A549 (cell line): ENCODE measurements at regions not wholly inside any gene's neighbourhood (a gene's known extent, or its start where the extent isn't known, plus 50 kb on each side); places are given as distances from the start of the nearest gene placed in this dataset.

ENCODE experiments used
- ATAC-seq, 2 experiments: fragments of 200-7000 bp in 1 of 2; fragments of >200 bp in 1 of 2; cut with Nextera tagmentation in 1 of 2; cut with Tn5 transposase in 1 of 2; 3 replicates each; pipeline versions ENCODE4 v1.8.0 to v1.9.1; 2018 to 2020; ENCODE audit warnings: mild to moderate bottlenecking in 1 of 2, moderate library complexity in 1 of 2
- CTCF ChIA-PET: fragments of 300-600 bp; sonication (Branson Sonifier 250); formaldehyde crosslinking; extraction: SDS; loops from one replicate; lab custom pipeline; 2021; ENCODE audit warnings: antibody characterized with exemption, inconsistent platforms; lab: Yijun Ruan, JAX
- POLR2A ChIA-PET: fragments of 350-600 bp; formaldehyde crosslinking; extraction: SDS; loops from one replicate; lab custom pipeline; 2021; ENCODE audit warnings: antibody characterized with exemption, inconsistent platforms; lab: Yijun Ruan, JAX
- DNase-seq, 2 experiments: peaks; one replicate each; pipeline versions ENCODE4 v3.0.0 to v3.0.0-alpha.2; 2011 to 2016; ENCODE audit warnings: low read depth in 1 of 2, low spot score in 1 of 2
- FAIRE-seq: peaks from 2 replicates; lab custom pipeline; 2011; peaks lifted over from hg19 to GRCh38; lab: Jason Lieb, UNC
- H3K27ac ChIP-seq, 2 experiments: fragments of >200 bp; sonication (Bioruptor Twin); formaldehyde crosslinking; 3 replicates each; pipeline ENCODE4 v1.5.1; 2016 to 2017
- H3K4me1 ChIP-seq: fragments of >200 bp; sonication (Bioruptor Twin); formaldehyde crosslinking; 3 replicates; pipeline ENCODE4 v1.6.1; 2016
- H3K4me2 ChIP-seq: fragments of >200 bp; sonication (Bioruptor Twin); formaldehyde crosslinking; 3 replicates; pipeline ENCODE4 v1.6.1; 2016
- H3K4me3 ChIP-seq: fragments of >200 bp; sonication (Bioruptor Twin); formaldehyde crosslinking; 3 replicates; pipeline ENCODE4 v1.5.1; 2016
- H3K9me3 ChIP-seq: fragments of >200 bp; sonication (Bioruptor Twin); formaldehyde crosslinking; 3 replicates; pipeline ENCODE4 v1.6.1; 2016
- ATOH8 ChIP-seq: fragments of 250-450 bp; sonication (Bioruptor Pico); IDR thresholded peaks from 2 replicates; pipeline ENCODE4 v1.5.0; 2020; ENCODE audit warnings: low read depth, mild to moderate bottlenecking, moderate library complexity
- BCL3 ChIP-seq: fragments of >200 bp; sonication (Bioruptor Twin); formaldehyde crosslinking; IDR thresholded peaks from 3 replicates; pipeline ENCODE4 v1.6.1; 2016
- CBX8 ChIP-seq: fragments of 200-600 bp; sonication (generic); IDR thresholded peaks from 2 replicates; pipeline ENCODE4 v1.6.1; 2016
- E2F6 ChIP-seq: IDR thresholded peaks from 2 replicates; pipeline ENCODE4 v1.6.1; 2012; ENCODE audit warnings: low read depth, borderline replicate concordance
- ELK1 ChIP-seq: fragments of 150-350 bp; IDR thresholded peaks from 2 replicates; pipeline ENCODE4 v1.6.1; 2014; ENCODE audit warnings: low read depth, mild to moderate bottlenecking, low read length
- EP300 ChIP-seq, 2 experiments: fragments of >200 bp; sonication (Bioruptor Twin); formaldehyde crosslinking; IDR thresholded peaks; 2 replicates in 1 of 2; 3 replicates in 1 of 2; pipeline ENCODE4 v1.6.1; 2016 to 2017
- ESRRA ChIP-seq: fragments of 150-350 bp; IDR thresholded peaks from 2 replicates; pipeline ENCODE4 v1.6.1; 2014; ENCODE audit warnings: mild to moderate bottlenecking, low read length, borderline replicate concordance
- FOSB ChIP-seq: fragments of 250-450 bp; sonication (Bioruptor Pico); IDR thresholded peaks from 2 replicates; pipeline ENCODE4 v1.5.0; 2020; ENCODE audit warnings: mild to moderate bottlenecking, moderate library complexity
- HDAC2 ChIP-seq: fragments of 200-600 bp; sonication (generic); IDR thresholded peaks from 2 replicates; pipeline ENCODE4 v1.6.1; 2016
- MAFK ChIP-seq: fragments of 450-650 bp; IDR thresholded peaks from 2 replicates; pipeline ENCODE4 v1.6.1; 2014; ENCODE audit not compliant: partially characterized antibody
- MAZ ChIP-seq: fragments of 150-350 bp; IDR thresholded peaks from 2 replicates; pipeline ENCODE4 v1.6.1; 2014; ENCODE audit warnings: antibody characterized with exemption, low read depth, low read length, borderline replicate concordance
- NPAS2 ChIP-seq: fragments of 250-450 bp; sonication (Bioruptor Pico); IDR thresholded peaks from 2 replicates; pipeline ENCODE4 v1.8.0; 2022; ENCODE audit warnings: mild to moderate bottlenecking, moderate library complexity, borderline replicate concordance
- NR3C1 ChIP-seq: fragments of >200 bp; sonication (Bioruptor Twin); formaldehyde crosslinking; IDR thresholded peaks from 3 replicates; pipeline ENCODE4 v1.6.1; 2017
- PHF8 ChIP-seq: fragments of 200-600 bp; sonication (generic); IDR thresholded peaks from 2 replicates; pipeline ENCODE4 v1.6.1; 2016; ENCODE audit warnings: low read depth, mild to moderate bottlenecking, antibody characterized with exemption, moderate library complexity, borderline replicate concordance
- POLR2AphosphoS2 ChIP-seq: conservative IDR thresholded peaks from 2 replicates; pipeline ENCODE4 v1.6.1; 2012; ENCODE audit warnings: low read length, improper control_type of control experiment, inconsistent platforms
- RFX5 ChIP-seq: fragments of 450-650 bp; IDR thresholded peaks from 2 replicates; pipeline ENCODE4 v1.7.1; 2014; ENCODE audit warnings: antibody characterized with exemption, mild to moderate bottlenecking, moderate library complexity
- SREBF2 ChIP-seq: fragments of 450-650 bp; IDR thresholded peaks from 2 replicates; pipeline ENCODE4 v1.6.1; 2014; ENCODE audit warnings: mild to moderate bottlenecking, moderate library complexity
- ZNF302 ChIP-seq: fragments of 250-450 bp; sonication (Bioruptor Pico); IDR thresholded peaks from 2 replicates; pipeline ENCODE4 v1.9.0; 2021; ENCODE audit warnings: inconsistent platforms, mild to moderate bottlenecking, moderate library complexity
- ZSCAN20 ChIP-seq: fragments of 250-450 bp; sonication (Bioruptor Pico); IDR thresholded peaks from 2 replicates; pipeline ENCODE4 v1.8.0; 2022; ENCODE audit warnings: mild to moderate bottlenecking, moderate library complexity
- WGBS: methylation state at CpG from one replicate; pipeline ENCODE4 v1.1.6; 2017; ENCODE audit errors: missing lambda C conversion rate; 5-methylcytosine and 5-hydroxymethylcytosine counted together

GRCh38 chr5:52177193-52177592 lies 610.5 kb upstream of the ITGA1 start:
- TF ChIP-seq BCL3, result no peak
- no peak for TF ChIP-seq E2F6
- TF ChIP-seq RFX5, result no peak
- TF ChIP-seq MAFK, result no peak
- TF ChIP-seq FOSB (CRISPR knock-in tag), result no peak
- DNase-seq (no peak), ATAC-seq (no peak), FAIRE-seq (no peak)
- Histone ChIP-seq H3K4me2 (no peak overlapping the region), H3K9me3 (no peaks in the 10 kb centered on the region; the same call in 2 of the 3 replicates), H3K4me3 (no peak overlapping the region), H3K27ac (no peak overlapping the region), H3K4me1 (no peaks in the 10 kb centered on the region)
- ChIA-PET CTCF (no interaction called here), POLR2A (no interaction called here)
- WGBS, result 0% methylated on average over 1 of the region's 1 CpG

GRCh38 chr5:52181403-52181802 lies 606.3 kb upstream of the ITGA1 start:
- CTCF ChIA-PET, result no interaction called here
- no peak overlapping the region for H3K4me3 ChIP-seq
- WGBS, result under 1% methylated on average over 2 of the region's 2 CpGs
- no peak for TF ChIP-seq EP300 (IDR thresholded peaks at IDR 0.05)
- TF ChIP-seq, all 56 proteins: peak for 0
- FAIRE-seq (no peak), DNase-seq (no peak), ATAC-seq (no peak)
- Histone ChIP-seq H3K4me1 (no peaks in the 10 kb centered on the region), H3K4me2 (no peak overlapping the region), H3K9me3 (no peaks in the 10 kb centered on the region; the same call in 2 of the 3 replicates), H3K27ac (no peak overlapping the region)
- POLR2A ChIA-PET, result no interaction called here

- TF ChIP-seq NPAS2 (CRISPR knock-in tag) (no peak), MAZ (no peak), HDAC2 (no peak), NR3C1 (no peak), CBX8 (no peak), SREBF2 (no peak), ELK1 (no peak), ESRRA (no peak), PHF8 (no peak), ATOH8 (CRISPR knock-in tag) (no peak), ZNF302 (no peak), POLR2AphosphoS2 (no peak), ZSCAN20 (no peak), BCL3 (no peak)
- no peak for DNase-seq
- ATAC-seq, result no peak
- ChIA-PET CTCF (no interaction called here), POLR2A (no interaction called here)
- Histone ChIP-seq H3K9me3 (no peaks in the 10 kb centered on the region), H3K27ac (no peak overlapping the region), H3K4me2 (no peak overlapping the region), H3K4me3 (no peak overlapping the region), H3K4me1 (no peaks in the 10 kb centered on the region)
- FAIRE-seq, result no peak
Observed at GRCh38 chr5:52190737-52191136, 597.0 kb upstream of the ITGA1 start.
